ENCODE measurements at regions not wholly inside any gene's neighbourhood (a gene's known extent, or its start where the extent isn't known, plus 50 kb on each side); places are given as distances from the start of the nearest gene placed in this dataset.

- TF ChIP-seq CTCF (conservative IDR thresholded peaks at IDR 0.05; ENCODE audit: low read depth, low read length): no peak
- no peak for TF ChIP-seq EZH2phosphoT487 (IDR thresholded peaks at IDR 0.05; ENCODE audit: borderline replicate concordance, low read length)
- TF ChIP-seq EZH2 (IDR thresholded peaks at IDR 0.05; ENCODE audit: low read length, unreplicated experiment): no peak
Observed at GRCh38 chr2:195016841-195017240, 640.2 kb upstream of the SLC39A10 start.
